ENCODE measurements at regions not wholly inside any gene's neighbourhood (a gene's known extent, or its start where the extent isn't known, plus 50 kb on each side); places are given as distances from the start of the nearest gene placed in this dataset.

GRCh38 chr4:58313444-58313843 is 1203.3 kb upstream of the IGFBP7 start:
- Histone ChIP-seq H3K36me3 (replicated peaks in 1 of 2; ENCODE audit: control insufficient read depth in 1 of 2, insufficient read depth in 2 of 2, low read length in 1 of 2) (no peaks in the 10 kb centered on the region), H3K27me3 (ENCODE audit: insufficient read depth) (no peaks in the 10 kb centered on the region), H3K9ac (no peak overlapping the region), H3K4me1 (ENCODE audit: control insufficient read depth in 1 of 2, insufficient read depth in 2 of 2, low read depth in 1 of 2, low read length in 1 of 2) (no peaks in the 10 kb centered on the region), H3K4me2 (no peak overlapping the region), H3K27ac (ENCODE audit: low read depth in 2 of 2, low read length in 1 of 2) (no peak overlapping the region), H2AFZ (ENCODE audit: low read depth) (no peak overlapping the region), H3K9me2 (no peaks in the 10 kb centered on the region), H3K4me3 (ENCODE audit: low read depth in 2 of 2, low read length in 1 of 2) (no peak overlapping the region), H3F3A (replicated peaks; ENCODE audit: insufficient read depth) (no peaks in the 10 kb centered on the region), H3K79me2 (ENCODE audit: insufficient read depth) (no peaks in the 10 kb centered on the region), H3K9me3 (peaks cover 3% of the 10 kb centered on the region; the same call in 1 of the 2 replicates), H4K20me1 (ENCODE audit: insufficient read depth) (no peaks in the 10 kb centered on the region)
- WGBS (ENCODE audit: low lambda C conversion rate), result 30% methylated on average over 4 of the region's 4 CpGs
- TF ChIP-seq FOXM1 (IDR thresholded peaks at IDR 0.05; ENCODE audit: low read depth), result no peak
- no peak for TF ChIP-seq USF1 (IDR thresholded peaks at IDR 0.05; ENCODE audit: borderline replicate concordance, low read depth)
- TF ChIP-seq REST (IDR thresholded peaks at IDR 0.05; ENCODE audit: low read depth, low read length), result no peak
- no peak for TF ChIP-seq FOXJ3 (CRISPR knock-in tag; IDR thresholded peaks at IDR 0.05)
- no peak for TF ChIP-seq EP300 (IDR thresholded peaks at IDR 0.05; ENCODE audit: borderline replicate concordance in 1 of 2, low read depth in 1 of 2, low read length in 1 of 2)
- no peak for DNase-seq
- ChIA-PET CTCF (no interaction called here), POLR2A (no interaction called here)

GRCh38 chr4:58303456-58303855 is 1193.3 kb upstream of the IGFBP7 start:
- POLR2A ChIA-PET, result no interaction called here
- 26% methylated on average over 1 of the region's 1 CpG for WGBS (ENCODE audit: low lambda C conversion rate)

More at GRCh38 chr4:58303456-58303855, 1193.3 kb upstream of the IGFBP7 start:
- CTCF ChIA-PET, result no interaction called here
- Histone ChIP-seq H3F3A (replicated peaks; ENCODE audit: insufficient read depth) (no peaks in the 10 kb centered on the region), H3K4me1 (ENCODE audit: control insufficient read depth in 1 of 2, insufficient read depth in 2 of 2, low read depth in 1 of 2, low read length in 1 of 2) (no peaks in the 10 kb centered on the region), H3K9me2 (no peaks in the 10 kb centered on the region), H3K36me3 (replicated peaks in 1 of 2; ENCODE audit: control insufficient read depth in 1 of 2, insufficient read depth in 2 of 2, low read length in 1 of 2) (no peaks in the 10 kb centered on the region), H3K27ac (ENCODE audit: low read depth in 2 of 2, low read length in 1 of 2) (no peak overlapping the region), H3K27me3 (ENCODE audit: insufficient read depth) (no peaks in the 10 kb centered on the region), H3K4me3 (ENCODE audit: low read depth in 2 of 2, low read length in 1 of 2) (no peak overlapping the region), H4K20me1 (ENCODE audit: insufficient read depth) (no peaks in the 10 kb centered on the region), H3K4me2 (no peak overlapping the region), H3K9me3 (no peaks in the 10 kb centered on the region; the same call in 1 of the 2 replicates), H3K9ac (no peak overlapping the region), H2AFZ (ENCODE audit: low read depth) (no peak overlapping the region), H3K79me2 (ENCODE audit: insufficient read depth) (no peaks in the 10 kb centered on the region)
- TF ChIP-seq USF2 (IDR thresholded peaks at IDR 0.05; ENCODE audit: borderline replicate concordance, low read depth, low read length) (no peak), SIN3A (IDR thresholded peaks at IDR 0.05; ENCODE audit: borderline replicate concordance, low read depth, low read length) (no peak), TEAD4 (IDR thresholded peaks at IDR 0.05; ENCODE audit: borderline replicate concordance, insufficient read depth) (no peak), FOXJ3 (CRISPR knock-in tag; IDR thresholded peaks at IDR 0.05) (no peak), YY1 (IDR thresholded peaks at IDR 0.05; ENCODE audit: low read depth) (no peak), TCF12 (IDR thresholded peaks at IDR 0.05) (no peak)
- DNase-seq, result no peak

All from SK-N-SH (cell line).